WTC11 (cell line): ENCODE measurements at regions not wholly inside any gene's neighbourhood (a gene's known extent, or its start where the extent isn't known, plus 50 kb on each side); places are given as distances from the start of the nearest gene placed in this dataset.

Experiments used
- ATAC-seq: fragments of 200-7000 bp; cut with Tn5 transposase; 2 replicates; pipeline ENCODE4 v1.10.0; 2021; ENCODE audit warnings: mild to moderate bottlenecking, moderate library complexity
- CTCF ChIA-PET: fragments of 300-600 bp; sonication (Branson Sonifier 250); formaldehyde crosslinking; loops from one replicate; lab custom pipeline; 2021; ENCODE audit warnings: antibody characterized with exemption; lab: Charles Lee
- POLR2A ChIA-PET: fragments of 350-600 bp; sonication (Branson Sonifier 250); formaldehyde crosslinking; loops from one replicate; lab custom pipeline; 2021; ENCODE audit warnings: antibody characterized with exemption; lab: Charles Lee
- DNase-seq: peaks from one replicate; pipeline ENCODE4 v3.0.0; 2021; ENCODE audit warnings: low spot score
- H3K27ac Mint-ChIP-seq: 2 replicates; pipeline ENCODE4 v1.8.0; 2021; ENCODE audit warnings: mixed read lengths
- H3K27me3 Mint-ChIP-seq: 2 replicates; pipeline ENCODE4 v1.8.0; 2021; ENCODE audit warnings: low read depth, mild to moderate bottlenecking, moderate library complexity, mixed read lengths
- H3K36me3 Mint-ChIP-seq: 2 replicates; pipeline ENCODE4 v1.8.0; 2021; ENCODE audit warnings: mixed read lengths
- H3K4me1 Mint-ChIP-seq: 2 replicates; pipeline ENCODE4 v1.8.0; 2022; ENCODE audit warnings: mixed read lengths
- H3K4me3 Mint-ChIP-seq: 2 replicates; pipeline ENCODE4 v1.8.0; 2021; ENCODE audit warnings: mild to moderate bottlenecking, moderate library complexity, mixed read lengths
- H3K9me3 Mint-ChIP-seq: 2 replicates; pipeline ENCODE4 v1.8.0; 2021; ENCODE audit warnings: mixed read lengths
- AFF4 ChIP-seq: sonication (generic); formaldehyde crosslinking; IDR thresholded peaks from 2 replicates; pipeline ENCODE4 v1.8.1; 2023; ENCODE audit warnings: mild to moderate bottlenecking, missing genetic modification reagents, borderline replicate concordance
- ARID4B ChIP-seq: sonication (generic); formaldehyde crosslinking; IDR thresholded peaks from 2 replicates; pipeline ENCODE4 v1.8.0; 2023; ENCODE audit warnings: missing genetic modification reagents, mild to moderate bottlenecking, borderline replicate concordance
- ATF3 ChIP-seq: sonication (generic); formaldehyde crosslinking; conservative IDR thresholded peaks from 2 replicates; pipeline ENCODE4 v1.8.1; 2022; ENCODE audit warnings: mild to moderate bottlenecking, missing genetic modification reagents
- CTCF ChIP-seq: fragments of 200-600 bp; IDR thresholded peaks from 2 replicates; pipeline ENCODE4 v1.8.0; 2022; ENCODE audit warnings: antibody characterized with exemption
- ESRRA ChIP-seq: sonication (generic); formaldehyde crosslinking; IDR thresholded peaks from 2 replicates; pipeline ENCODE4 v1.8.1; 2022; ENCODE audit warnings: mild to moderate bottlenecking, missing genetic modification reagents, borderline replicate concordance
- FOXK1 ChIP-seq: sonication (generic); formaldehyde crosslinking; IDR thresholded peaks from 2 replicates; pipeline ENCODE4 v1.8.0; 2022; ENCODE audit warnings: mild to moderate bottlenecking, moderate library complexity, missing genetic modification reagents
- FOXP1 ChIP-seq: sonication (generic); formaldehyde crosslinking; IDR thresholded peaks from 2 replicates; pipeline ENCODE4 v1.8.0; 2022; ENCODE audit warnings: missing genetic modification reagents, mild to moderate bottlenecking, moderate library complexity, borderline replicate concordance
- GABPB1 ChIP-seq: sonication (generic); formaldehyde crosslinking; IDR thresholded peaks from 2 replicates; pipeline ENCODE4 v1.8.1; 2023; ENCODE audit warnings: mild to moderate bottlenecking, missing genetic modification reagents
- JAZF1 ChIP-seq: fragments of 250-450 bp; sonication (Bioruptor Pico); IDR thresholded peaks from 2 replicates; pipeline ENCODE4 v1.9.0; 2021; ENCODE audit warnings: moderate library complexity, mild to moderate bottlenecking, inconsistent platforms
- KAT7 ChIP-seq: sonication (generic); formaldehyde crosslinking; IDR thresholded peaks from 2 replicates; pipeline ENCODE4 v1.8.1; 2023; ENCODE audit warnings: missing genetic modification reagents, mild to moderate bottlenecking, borderline replicate concordance
- MLX ChIP-seq: sonication (generic); formaldehyde crosslinking; IDR thresholded peaks from 2 replicates; pipeline ENCODE4 v1.8.1; 2023; ENCODE audit warnings: mild to moderate bottlenecking, missing genetic modification reagents, moderate library complexity
- NFATC4 ChIP-seq: fragments of 250-450 bp; sonication (Bioruptor Pico); IDR thresholded peaks from 2 replicates; pipeline ENCODE4 v1.9.0; 2021; ENCODE audit warnings: mild to moderate bottlenecking
- RELA ChIP-seq: sonication (generic); formaldehyde crosslinking; IDR thresholded peaks from 2 replicates; pipeline ENCODE4 v1.8.1; 2022; ENCODE audit warnings: missing genetic modification reagents, mild to moderate bottlenecking, borderline replicate concordance
- SMAD4 ChIP-seq: sonication (generic); formaldehyde crosslinking; IDR thresholded peaks from 2 replicates; pipeline ENCODE4 v1.8.0; 2022; ENCODE audit warnings: mild to moderate bottlenecking, missing genetic modification reagents
- ZBTB21 ChIP-seq: sonication (generic); formaldehyde crosslinking; IDR thresholded peaks from 2 replicates; pipeline ENCODE4 v1.8.1; 2023; ENCODE audit warnings: mild to moderate bottlenecking, missing genetic modification reagents, borderline replicate concordance
- ZMAT4 ChIP-seq: fragments of 250-450 bp; sonication (Bioruptor Pico); IDR thresholded peaks from 2 replicates; pipeline ENCODE4 v1.9.0; 2021; ENCODE audit warnings: mild to moderate bottlenecking
- ZNF263 ChIP-seq: sonication (generic); formaldehyde crosslinking; IDR thresholded peaks from 2 replicates; pipeline ENCODE4 v1.8.1; 2022; ENCODE audit warnings: low read depth, mild to moderate bottlenecking, moderate library complexity, missing genetic modification reagents
- ZNF423 ChIP-seq: fragments of 250-450 bp; sonication (Bioruptor Pico); IDR thresholded peaks from 2 replicates; pipeline ENCODE4 v2.1.2; 2022; ENCODE audit warnings: mild to moderate bottlenecking, moderate library complexity
- ZNF671 ChIP-seq: fragments of 250-450 bp; sonication (Bioruptor Pico); IDR thresholded peaks from 2 replicates; pipeline ENCODE4 v1.8.0; 2021; ENCODE audit warnings: mild to moderate bottlenecking

GRCh38 chr4:4608214-4608537, 66.3 kb upstream of the STX18 start:
- Mint-ChIP-seq H3K9me3 (no peaks in the 10 kb centered on the region), H3K27me3 (peaks cover 22% of the 10 kb centered on the region), H3K4me1 (peaks cover 46% of the 10 kb centered on the region), H3K27ac (no peak overlapping the region), H3K4me3 (no peak overlapping the region), H3K36me3 (peaks cover 10% of the 10 kb centered on the region; the same call in 1 of the 2 replicates)
- ChIA-PET CTCF (no interaction called here), POLR2A (no interaction called here)
- ATAC-seq (no peak), DNase-seq (no peak)
- no peak for TF ChIP-seq ZNF263 (CRISPR knock-in tag)

GRCh38 chr4:4607336-4608213, 65.7 kb upstream of the STX18 start:
- no peaks in the 10 kb centered on the region for H3K9me3 Mint-ChIP-seq
- ChIA-PET CTCF (interaction anchor here (0.5 kb wide), 1 partner anchor 40 kb away, joined by 4 read pairs; no protein-coding TSS in a partner anchor), POLR2A (interaction anchor here (1.0 kb wide), 1 partner anchor 59 kb away, joined by 6 read pairs; no protein-coding TSS in a partner anchor)
- H3K27ac Mint-ChIP-seq = no peak overlapping the region
- no peak for DNase-seq
- H3K4me1 Mint-ChIP-seq = peaks cover 46% of the 10 kb centered on the region
- TF ChIP-seq KAT7 (no peak), NFATC4 (CRISPR knock-in tag) (no peak), ATF3 (CRISPR knock-in tag) (no peak), RELA (CRISPR knock-in tag) (no peak), ZNF423 (CRISPR knock-in tag) (peak; percentile 27; the same call in 1 of the 2 replicates), JAZF1 (CRISPR knock-in tag) (no peak)
- no peak overlapping the region for H3K4me3 Mint-ChIP-seq
- H3K27me3 Mint-ChIP-seq = peaks cover 22% of the 10 kb centered on the region
- peaks cover 13% of the 10 kb centered on the region; the same call in 1 of the 2 replicates for H3K36me3 Mint-ChIP-seq
- peak; percentile 53 for ATAC-seq

GRCh38 chr4:4606321-4606720, 64.5 kb upstream of the STX18 start:
- Mint-ChIP-seq H3K4me3 (no peak overlapping the region), H3K36me3 (peaks cover 14% of the 10 kb centered on the region; the same call in 1 of the 2 replicates), H3K9me3 (no peaks in the 10 kb centered on the region), H3K27me3 (peaks cover 22% of the 10 kb centered on the region), H3K4me1 (peaks cover 46% of the 10 kb centered on the region), H3K27ac (no peak overlapping the region)
- CTCF ChIA-PET = interaction anchor here (0.7 kb wide), 1 partner anchor 64 kb away, joined by 3 read pairs; no protein-coding TSS in a partner anchor
- POLR2A ChIA-PET = no interaction called here
- ATAC-seq (no peak), DNase-seq (no peak)
- no peak for TF ChIP-seq FOXP1 (CRISPR knock-in tag)
- TF ChIP-seq MLX = no peak
- no peak for TF ChIP-seq SMAD4 (CRISPR knock-in tag)
- TF ChIP-seq CTCF = no peak
- no peak for TF ChIP-seq ESRRA (CRISPR knock-in tag)
- no peak for TF ChIP-seq ZBTB21
- TF ChIP-seq ZNF671 (CRISPR knock-in tag) = no peak
- no peak for TF ChIP-seq ZMAT4 (CRISPR knock-in tag)
- TF ChIP-seq GABPB1 = no peak
- no peak for TF ChIP-seq ARID4B
- no peak for TF ChIP-seq FOXK1 (CRISPR knock-in tag)
- TF ChIP-seq AFF4 (CRISPR knock-in tag) = no peak
